Mesenchymal stem cell (in vitro differentiated cells and primary cell): ENCODE measurements at regions not wholly inside any gene's neighbourhood (a gene's known extent, or its start where the extent isn't known, plus 50 kb on each side); places are given as distances from the start of the nearest gene placed in this dataset.
A peak's percentile ranks its signal among the peaks of the same experiment; 100 is the strongest.

ENCODE experiments used
- DNase-seq: peaks from one replicate; pipeline ENCODE4 v3.0.0-alpha.2; 2013
- H2AFZ ChIP-seq: one replicate; pipeline ENCODE4 v1.6.1; 2013; ENCODE audit warnings: low read depth, mild to moderate bottlenecking, control low read depth, inconsistent platforms, low read length, moderate library complexity
- H2AK5ac ChIP-seq: 2 replicates; pipeline ENCODE4 v1.6.1; 2013; ENCODE audit warnings: low read length, moderate library complexity, mild to moderate bottlenecking, inconsistent platforms; ENCODE audit not compliant: severe bottlenecking
- H2BK120ac ChIP-seq: one replicate; pipeline ENCODE4 v1.6.1; 2013; ENCODE audit warnings: low read depth, mild to moderate bottlenecking, inconsistent platforms, low read length, moderate library complexity
- H2BK12ac ChIP-seq, 2 experiments: one replicate each; pipeline ENCODE4 v1.6.1; 2013; ENCODE audit warnings: inconsistent platforms in 2 of 2, low read length in 2 of 2, mild to moderate bottlenecking in 2 of 2, moderate library complexity in 2 of 2, control low read depth in 1 of 2
- H2BK15ac ChIP-seq: one replicate; pipeline ENCODE4 v1.6.1; 2013; ENCODE audit warnings: mild to moderate bottlenecking, low read depth, inconsistent platforms; ENCODE audit not compliant: poor library complexity, severe bottlenecking
- H2BK5ac ChIP-seq: 2 replicates; pipeline ENCODE4 v1.6.1; 2013; ENCODE audit warnings: low read depth, mild to moderate bottlenecking, low read length, control low read depth, inconsistent platforms; ENCODE audit not compliant: poor library complexity, severe bottlenecking
- H3K14ac ChIP-seq, 2 experiments: one replicate each; pipeline ENCODE4 v1.6.1; 2013; ENCODE audit warnings: inconsistent platforms in 2 of 2, low read length in 2 of 2, control low read depth in 1 of 2, mild to moderate bottlenecking in 1 of 2, moderate library complexity in 1 of 2
- H3K18ac ChIP-seq, 2 experiments: one replicate each; pipeline ENCODE4 v1.6.1; 2013; ENCODE audit warnings: inconsistent platforms in 2 of 2, low read length in 2 of 2, control low read depth in 1 of 2, low read depth in 1 of 2, mild to moderate bottlenecking in 1 of 2
- H3K23ac ChIP-seq, 2 experiments: one replicate each; pipeline ENCODE4 v1.6.1; 2013; ENCODE audit warnings: inconsistent platforms in 2 of 2, low read length in 2 of 2, mild to moderate bottlenecking in 2 of 2, moderate library complexity in 2 of 2, control low read depth in 1 of 2
- H3K27ac ChIP-seq: 2 replicates; pipeline ENCODE4 v1.5.1; 2013; ENCODE audit warnings: mild to moderate bottlenecking, moderate library complexity, low read length, control low read depth, inconsistent platforms; ENCODE audit not compliant: poor library complexity, severe bottlenecking
- H3K27me3 ChIP-seq, 2 experiments: 2 replicates each; pipeline versions ENCODE4 v1.6.1 to v1.7.0; 2013; ENCODE audit warnings: low read length in 2 of 2, mild to moderate bottlenecking in 2 of 2, moderate library complexity in 2 of 2, control low read depth in 1 of 2, inconsistent platforms in 1 of 2; ENCODE audit not compliant: control insufficient read depth in 1 of 2, insufficient read depth in 1 of 2
- H3K36me3 ChIP-seq, 2 experiments: 2 replicates each; pipeline versions ENCODE4 v1.6.1 to v1.7.0; 2013; ENCODE audit warnings: low read length in 2 of 2, control low read depth in 1 of 2, inconsistent platforms in 1 of 2, low read depth in 1 of 2, mild to moderate bottlenecking in 1 of 2; ENCODE audit not compliant: insufficient read depth in 2 of 2, control insufficient read depth in 1 of 2
- H3K4ac ChIP-seq, 2 experiments: one replicate each; pipeline ENCODE4 v1.6.1; 2013; ENCODE audit warnings: inconsistent platforms in 2 of 2, low read length in 2 of 2, mild to moderate bottlenecking in 2 of 2, moderate library complexity in 2 of 2, control low read depth in 1 of 2, low read depth in 1 of 2
- H3K4me1 ChIP-seq: 2 replicates; pipeline ENCODE4 v1.6.1; 2013; ENCODE audit warnings: low read depth, low read length, control low read depth; ENCODE audit not compliant: control insufficient read depth, insufficient read depth
- H3K4me2 ChIP-seq: 2 replicates; pipeline ENCODE4 v1.6.1; 2013; ENCODE audit warnings: low read length, mild to moderate bottlenecking, inconsistent platforms; ENCODE audit not compliant: poor library complexity, severe bottlenecking
- H3K4me3 ChIP-seq, 2 experiments: 2 replicates each; pipeline versions ENCODE4 v1.5.1 to v1.7.0; 2013; ENCODE audit warnings: low read length in 2 of 2, mild to moderate bottlenecking in 2 of 2, control low read depth in 1 of 2, low read depth in 1 of 2; ENCODE audit not compliant: insufficient read depth in 1 of 2
- H3K79me1 ChIP-seq: replicated peaks from 2 replicates; pipeline ENCODE4 v1.6.1; 2013; ENCODE audit warnings: mild to moderate bottlenecking, control low read depth, low read length, inconsistent platforms; ENCODE audit not compliant: poor library complexity, severe bottlenecking
- H3K9ac ChIP-seq: 2 replicates; pipeline ENCODE4 v1.7.0; 2013; ENCODE audit warnings: mild to moderate bottlenecking, low read length, moderate library complexity
- H3K9me3 ChIP-seq: 2 replicates; pipeline ENCODE4 v1.7.0; 2013; ENCODE audit warnings: mild to moderate bottlenecking, low read length; ENCODE audit not compliant: control insufficient read depth
- H4K8ac ChIP-seq: one replicate; pipeline ENCODE4 v1.6.1; 2013; ENCODE audit warnings: inconsistent platforms, mild to moderate bottlenecking, low read length, moderate library complexity
- H4K91ac ChIP-seq: one replicate; pipeline ENCODE4 v1.6.1; 2013; ENCODE audit warnings: mild to moderate bottlenecking, low read length, inconsistent platforms
- WGBS: methylation state at CpG from one replicate; pipeline ENCODE4 v1.1.7; 2013; ENCODE audit warnings: mixed read lengths; 5-methylcytosine and 5-hydroxymethylcytosine counted together

GRCh38 chr9:82555031-82555430 is 507.9 kb downstream of the RASEF start:
- Histone ChIP-seq H3K23ac (no peak overlapping the region), H3K36me3 (no peaks in the 10 kb centered on the region), H3K18ac (no peak overlapping the region), H3K9ac (no peak overlapping the region), H4K91ac (no peak overlapping the region), H2AFZ (no peak overlapping the region), H3K27me3 (no peaks in the 10 kb centered on the region), H3K4me1 (no peaks in the 10 kb centered on the region), H3K27ac (no peak overlapping the region), H3K4ac (no peak overlapping the region), H3K79me1 (no peaks in the 10 kb centered on the region), H3K4me3 (no peak overlapping the region), H3K9me3 (no peaks in the 10 kb centered on the region), H4K8ac (no peak overlapping the region), H2BK12ac (no peak overlapping the region), H3K14ac (no peak overlapping the region), H2AK5ac (no peak overlapping the region), H2BK120ac (no peak overlapping the region), H3K4me2 (no peak overlapping the region), H2BK5ac (no peak overlapping the region), H2BK15ac (no peak overlapping the region)
- 86% methylated on average over 1 of the region's 1 CpG for WGBS
- DNase-seq, result no peak

DNA sequence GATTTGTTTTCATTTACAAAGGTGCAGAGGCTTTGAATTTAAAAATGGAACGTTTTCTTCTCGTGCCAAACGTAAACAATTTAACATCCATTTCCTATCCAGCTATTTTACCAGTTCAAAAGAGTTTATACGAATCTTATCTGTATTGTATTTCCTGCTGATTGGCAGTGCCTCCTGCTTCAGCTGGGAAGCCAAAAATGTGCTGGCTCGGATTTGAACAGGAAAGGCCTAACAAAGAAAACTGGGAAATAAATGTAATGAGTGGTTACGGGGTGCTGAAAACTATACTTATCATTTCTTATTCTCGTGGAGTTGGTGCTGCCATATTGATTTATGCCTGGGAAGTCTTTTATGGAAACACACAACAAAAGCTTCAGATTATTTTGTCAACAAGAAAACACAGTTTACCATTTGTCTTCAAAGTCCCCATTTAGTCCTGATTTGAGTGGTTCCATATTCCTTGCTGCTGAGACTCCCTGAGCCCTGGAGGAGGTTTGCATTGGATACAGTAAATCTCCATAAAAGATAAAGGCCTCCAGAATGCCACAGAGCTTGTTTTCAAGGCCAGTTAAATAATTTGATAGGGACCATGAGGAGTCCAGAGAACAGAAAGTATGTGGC is 507.4 kb downstream of the RASEF start:
- H2BK5ac ChIP-seq, result no peak overlapping the region
- H2BK15ac ChIP-seq, result no peak overlapping the region
- WGBS, result 33% methylated on average over 5 of the region's 7 CpGs
- no peak overlapping the region for H3K9ac ChIP-seq
- no peaks in the 10 kb centered on the region for H3K9me3 ChIP-seq
- H2AFZ ChIP-seq, result no peak overlapping the region
- H3K79me1 ChIP-seq, result no peaks in the 10 kb centered on the region
- H3K23ac ChIP-seq, result no peak overlapping the region
- H4K91ac ChIP-seq, result no peak overlapping the region
- H3K4me1 ChIP-seq, result no peaks in the 10 kb centered on the region
- no peak overlapping the region for H3K4me3 ChIP-seq
- H3K14ac ChIP-seq, result no peak overlapping the region
- no peak for DNase-seq
- H2BK120ac ChIP-seq, result no peak overlapping the region
- no peaks in the 10 kb centered on the region for H3K27me3 ChIP-seq
- no peak overlapping the region for H3K4ac ChIP-seq
- no peaks in the 10 kb centered on the region for H3K36me3 ChIP-seq
- H2BK12ac ChIP-seq, result no peak overlapping the region
- no peak overlapping the region for H3K18ac ChIP-seq
- H4K8ac ChIP-seq, result no peak overlapping the region
- no peak overlapping the region for H2AK5ac ChIP-seq
- no peak overlapping the region for H3K4me2 ChIP-seq
- no peak overlapping the region for H3K27ac ChIP-seq

GRCh38 chr9:82558346-82558745 is 504.6 kb downstream of the RASEF start:
- H2BK5ac ChIP-seq, result no peak overlapping the region
- WGBS, result 100% methylated on average over 1 of the region's 1 CpG
- no peaks in the 10 kb centered on the region for H3K36me3 ChIP-seq
- H3K9me3 ChIP-seq, result no peaks in the 10 kb centered on the region
- H3K27ac ChIP-seq, result no peak overlapping the region
- no peaks in the 10 kb centered on the region for H3K79me1 ChIP-seq
- no peak overlapping the region for H2BK120ac ChIP-seq
- H3K27me3 ChIP-seq, result no peaks in the 10 kb centered on the region
- no peak overlapping the region for H4K8ac ChIP-seq
- peak; percentile 27 for DNase-seq
- H2BK15ac ChIP-seq, result no peak overlapping the region
- no peak overlapping the region for H2BK12ac ChIP-seq
- H3K9ac ChIP-seq, result no peak overlapping the region
- H3K23ac ChIP-seq, result no peak overlapping the region
- H2AFZ ChIP-seq, result no peak overlapping the region
- no peak overlapping the region for H3K4me2 ChIP-seq
- H3K4ac ChIP-seq, result no peak overlapping the region
- no peak overlapping the region for H4K91ac ChIP-seq
- no peaks in the 10 kb centered on the region for H3K4me1 ChIP-seq
- H3K18ac ChIP-seq, result peak overlapping the region in 1 of 2 experiments; percentile 77
- H3K14ac ChIP-seq, result no peak overlapping the region
- H3K4me3 ChIP-seq, result no peak overlapping the region
- no peak overlapping the region for H2AK5ac ChIP-seq

DNA sequence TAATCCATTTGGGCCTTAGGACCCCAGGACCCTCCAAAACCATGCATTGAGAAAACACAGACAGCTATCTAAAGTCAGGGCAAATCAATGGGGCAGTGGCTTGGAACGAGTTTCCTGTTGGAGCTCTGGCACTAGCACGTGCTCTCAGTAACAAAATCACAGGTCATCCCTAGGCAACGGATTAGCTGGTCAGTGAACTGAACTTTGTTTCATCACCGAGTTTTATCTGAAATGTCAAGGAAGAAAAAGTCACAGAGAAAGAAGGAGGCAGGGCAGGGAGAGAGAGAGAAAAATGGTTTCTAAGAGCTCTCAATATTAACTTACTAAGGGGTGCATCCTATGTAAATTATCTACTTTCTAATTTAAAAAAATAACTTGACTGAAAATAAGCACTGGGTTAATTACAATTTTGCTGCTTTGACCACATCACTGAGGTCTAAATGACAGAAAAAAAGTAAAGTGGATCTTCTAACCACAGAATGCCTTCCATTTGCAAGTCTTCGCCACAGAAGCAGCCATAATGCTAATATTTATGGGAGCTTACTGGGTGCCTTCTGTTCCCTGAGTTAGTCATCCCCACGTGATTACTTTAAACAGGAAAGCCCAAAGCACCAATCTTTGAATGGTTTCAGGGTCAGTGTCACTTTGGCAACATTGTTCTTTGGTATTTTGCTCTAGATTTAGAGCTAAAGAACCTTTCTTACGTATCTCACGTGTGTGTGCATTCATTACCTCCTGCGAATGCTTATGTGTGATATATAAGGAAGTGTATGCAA is 503.9 kb downstream of the RASEF start:
- no peak overlapping the region for H2AFZ ChIP-seq
- no peaks in the 10 kb centered on the region for H3K36me3 ChIP-seq
- no peak overlapping the region for H2BK5ac ChIP-seq
- H4K8ac ChIP-seq, result no peak overlapping the region
- peak overlapping the region; percentile 37 to 77 for H3K18ac ChIP-seq
- H3K9ac ChIP-seq, result no peak overlapping the region
- peak; percentile 93 for DNase-seq
- no peak overlapping the region for H3K27ac ChIP-seq
- H3K4ac ChIP-seq, result peak overlapping the region in 1 of 2 experiments; percentile 9
- H3K23ac ChIP-seq, result no peak overlapping the region
- no peaks in the 10 kb centered on the region for H3K4me1 ChIP-seq
- no peaks in the 10 kb centered on the region for H3K79me1 ChIP-seq
- H2BK15ac ChIP-seq, result no peak overlapping the region
- H2BK12ac ChIP-seq, result peak overlapping the region in 1 of 2 experiments; percentile 66
- H2AK5ac ChIP-seq, result no peak overlapping the region
- H3K14ac ChIP-seq, result no peak overlapping the region
- H3K27me3 ChIP-seq, result no peaks in the 10 kb centered on the region
- 34% methylated on average over 9 of the region's 9 CpGs for WGBS
- H3K9me3 ChIP-seq, result no peaks in the 10 kb centered on the region
- H4K91ac ChIP-seq, result no peak overlapping the region
- H2BK120ac ChIP-seq, result no peak overlapping the region
- no peak overlapping the region for H3K4me3 ChIP-seq
- H3K4me2 ChIP-seq, result no peak overlapping the region
